A549 (cell line): ENCODE measurements at regions not wholly inside any gene's neighbourhood (a gene's known extent, or its start where the extent isn't known, plus 50 kb on each side); places are given as distances from the start of the nearest gene placed in this dataset.

ENCODE experiments used
- CTCF ChIP-seq: fragments of >200 bp; sonication (Bioruptor Twin); formaldehyde crosslinking; IDR thresholded peaks from 3 replicates; pipeline ENCODE4 v1.5.1; 2016
- EP300 ChIP-seq, 2 experiments: fragments of >200 bp; sonication (Bioruptor Twin); formaldehyde crosslinking; IDR thresholded peaks; 2 replicates in 1 of 2; 3 replicates in 1 of 2; pipeline ENCODE4 v1.6.1; 2016 to 2017
- HEYL ChIP-seq: fragments of 250-450 bp; sonication (Bioruptor Pico); IDR thresholded peaks from 2 replicates; pipeline ENCODE4 v1.8.0; 2021; ENCODE audit warnings: mild to moderate bottlenecking, moderate library complexity
- HOXA7 ChIP-seq: fragments of 250-450 bp; sonication (Bioruptor Pico); IDR thresholded peaks from 2 replicates; pipeline ENCODE4 v1.5.0; 2020; ENCODE audit warnings: mild to moderate bottlenecking, moderate library complexity
- JUN ChIP-seq, 2 experiments: fragments of >200 bp; sonication (Bioruptor Twin); formaldehyde crosslinking; IDR thresholded peaks; 2 replicates in 1 of 2; 3 replicates in 1 of 2; pipeline ENCODE4 v1.6.1; 2016 to 2017
- NPAS2 ChIP-seq: fragments of 250-450 bp; sonication (Bioruptor Pico); IDR thresholded peaks from 2 replicates; pipeline ENCODE4 v1.8.0; 2022; ENCODE audit warnings: mild to moderate bottlenecking, moderate library complexity, borderline replicate concordance
- POLR2A ChIP-seq: IDR thresholded peaks from 2 replicates; pipeline ENCODE4 v1.6.1; 2012; ENCODE audit warnings: mild to moderate bottlenecking, low read length
- SMC3 ChIP-seq: fragments of >200 bp; sonication (Bioruptor Twin); formaldehyde crosslinking; IDR thresholded peaks from 3 replicates; pipeline ENCODE4 v1.6.1; 2018; ENCODE audit warnings: inconsistent platforms
- USF2 ChIP-seq: fragments of 450-650 bp; IDR thresholded peaks from 2 replicates; pipeline ENCODE4 v1.6.1; 2014; ENCODE audit warnings: antibody characterized with exemption

- TF ChIP-seq HEYL (CRISPR knock-in tag) (no peak), CTCF (no peak), POLR2A (no peak), NPAS2 (CRISPR knock-in tag) (no peak), HOXA7 (CRISPR knock-in tag) (no peak), JUN (IDR thresholded peaks at IDR 0.05) (no peak), SMC3 (no peak), EP300 (IDR thresholded peaks at IDR 0.05) (no peak), USF2 (no peak)
Measured at GRCh38 chr2:234372506-234372905, 124.4 kb downstream of the ARL4C start.
